ENCODE measurements at regions not wholly inside any gene's neighbourhood (a gene's known extent, or its start where the extent isn't known, plus 50 kb on each side); places are given as distances from the start of the nearest gene placed in this dataset.

- no peak for TF ChIP-seq GABPA (IDR thresholded peaks at IDR 0.05; ENCODE audit: borderline replicate concordance, insufficient read depth, low read length)
- no peak for TF ChIP-seq MAX (IDR thresholded peaks at IDR 0.05)
- TF ChIP-seq RAD21 (IDR thresholded peaks at IDR 0.05 in 1 of 2, conservative IDR thresholded peaks at IDR 0.05 in 1 of 2; ENCODE audit: low read depth in 2 of 2, low read length in 2 of 2): no peak
- TF ChIP-seq POU5F1 (IDR thresholded peaks at IDR 0.05; ENCODE audit: low read depth, low read length): no peak
- TF ChIP-seq EGR1 (IDR thresholded peaks at IDR 0.05; ENCODE audit: borderline replicate concordance, low read depth, low read length): no peak
- POLR2A ChIA-PET (ENCODE audit: partially characterized antibody): no interaction called here
- FAIRE-seq: no peak
These were observed 575.7 kb upstream of the ACO1 start for GRCh38 chr9:31808766-31809165.

More at GRCh38 chr9:31808766-31809165, 575.7 kb upstream of the ACO1 start:
- Histone ChIP-seq H2BK5ac (ENCODE audit: low read depth, low read length) (no peak overlapping the region), H4K20me1 (replicated peaks in 1 of 2; ENCODE audit: control insufficient read depth in 1 of 2, insufficient read depth in 2 of 2, low read length in 2 of 2) (no peaks in the 10 kb centered on the region), H2AFZ (ENCODE audit: low read length) (no peak overlapping the region), H4K91ac (replicated peaks; ENCODE audit: insufficient read length, low read length) (no peak overlapping the region), H3K56ac (replicated peaks; ENCODE audit: insufficient read length, low read depth, low read length) (no peak overlapping the region), H2BK12ac (ENCODE audit: low read depth, low read length) (no peak overlapping the region), H3K27ac (ENCODE audit: low read depth, low read length) (no peak overlapping the region), H3K4ac (replicated peaks; ENCODE audit: insufficient read length, low read depth, low read length) (no peak overlapping the region), H3K9ac (replicated peaks in 1 of 4; ENCODE audit: extremely low read depth in 1 of 4, low read depth in 3 of 4, low read length in 3 of 4) (no peak overlapping the region), H3K18ac (ENCODE audit: extremely low read depth, low read length) (no peak overlapping the region), H3K9me3 (ENCODE audit: insufficient read depth in 2 of 2, low read depth in 1 of 2, low read length in 1 of 2) (peaks cover 0 to 3% of the 10 kb centered on the region in 2 experiments; a peak in 1 of 4 replicates), H3K4me2 (ENCODE audit: insufficient read depth in 1 of 2, low read depth in 2 of 2, low read length in 2 of 2) (no peak overlapping the region), H3K23ac (ENCODE audit: insufficient read length) (no peak overlapping the region), H2BK15ac (ENCODE audit: low read length) (no peak overlapping the region), H4K5ac (ENCODE audit: insufficient read length, low read depth, low read length) (no peak overlapping the region), H3K27me3 (replicated peaks in 1 of 4; ENCODE audit: control insufficient read depth in 3 of 4, extremely low read depth in 1 of 4, insufficient read depth in 3 of 4, low read length in 3 of 4) (no peaks in the 10 kb centered on the region), H3K14ac (ENCODE audit: insufficient read length) (no peak overlapping the region), H2AK5ac (ENCODE audit: low read depth, low read length) (no peak overlapping the region), H3K36me3 (ENCODE audit: control insufficient read depth in 2 of 4, insufficient read depth in 4 of 4, low read length in 3 of 4) (no peaks in the 10 kb centered on the region), H3K4me1 (replicated peaks in 1 of 4; ENCODE audit: control insufficient read depth in 3 of 4, insufficient read depth in 4 of 4, low read length in 3 of 4) (no peaks in the 10 kb centered on the region), H2BK20ac (ENCODE audit: low read length) (no peak overlapping the region), H3K4me3 (ENCODE audit: extremely low read depth in 1 of 4, insufficient read depth in 2 of 4, low read depth in 3 of 4, low read length in 4 of 4) (no peak overlapping the region), H3K23me2 (ENCODE audit: low read depth, low read length) (no peaks in the 10 kb centered on the region), H4K8ac (ENCODE audit: extremely low read depth, insufficient read depth, low read length) (no peak overlapping the region), H3K79me2 (ENCODE audit: control insufficient read depth in 1 of 2, insufficient read depth in 2 of 2, low read length in 2 of 2) (no peaks in the 10 kb centered on the region), H2BK120ac (replicated peaks; ENCODE audit: low read depth, low read length) (no peak overlapping the region), H3K79me1 (ENCODE audit: low read depth, low read length) (no peaks in the 10 kb centered on the region)
- DNase-seq (ENCODE audit: low read depth in 1 of 2, low spot score in 2 of 2): no peak
- 97% methylated on average over 9 of the region's 9 CpGs; no CpG with 5 or more reads in 1 of the 2 experiments for WGBS, 2 experiments (ENCODE audit: extremely low coverage in 1 of 2, insufficient coverage in 1 of 2, insufficient read length in 1 of 2, insufficient replicate concordance in 2 of 2, low coverage in 1 of 2, low lambda C conversion rate in 2 of 2, missing lambda C conversion rate in 1 of 2)
- CTCF ChIA-PET (ENCODE audit: partially characterized antibody): interaction anchor here (0.6 to 1.5 kb wide), 3 partner anchors 27 to 443 kb away, joined by 3 to 4 read pairs (median 4); no protein-coding TSS in a partner anchor
